Calu3 (cell line): ENCODE measurements at regions not wholly inside any gene's neighbourhood (a gene's known extent, or its start where the extent isn't known, plus 50 kb on each side); places are given as distances from the start of the nearest gene placed in this dataset.

Experiments used
- BruUV-seq: library from RNA; stranded (reverse); fragments of 400-500 nt; replicated peaks from 2 replicates; lab custom pipeline; 2021; lab: Mats Ljungman, UMichigan
- CTCF ChIA-PET: fragments of 300-600 bp; sonication (Branson Sonifier 250); formaldehyde crosslinking; loops from one replicate; lab custom pipeline; 2022; ENCODE audit warnings: antibody characterized with exemption; lab: Charles Lee
- DNase-seq: peaks from one replicate; pipeline ENCODE4 v3.0.0; 2022
- H3K27ac Mint-ChIP-seq: one replicate; pipeline ENCODE4 v1.8.0; 2022; ENCODE audit warnings: mixed read lengths; ENCODE audit not compliant: unreplicated experiment
- H3K27me3 Mint-ChIP-seq: one replicate; pipeline ENCODE4 v1.8.0; 2022; ENCODE audit warnings: mixed read lengths; ENCODE audit not compliant: unreplicated experiment
- H3K36me3 Mint-ChIP-seq: one replicate; pipeline ENCODE4 v1.8.0; 2022; ENCODE audit warnings: mild to moderate bottlenecking, moderate library complexity, mixed read lengths; ENCODE audit not compliant: insufficient read depth, unreplicated experiment
- H3K4me1 Mint-ChIP-seq: one replicate; pipeline ENCODE4 v1.8.0; 2022; ENCODE audit warnings: mild to moderate bottlenecking, low read depth, mixed read lengths; ENCODE audit not compliant: unreplicated experiment
- H3K4me3 Mint-ChIP-seq: one replicate; pipeline ENCODE4 v1.8.0; 2022; ENCODE audit warnings: mild to moderate bottlenecking, low read depth, moderate library complexity, mixed read lengths; ENCODE audit not compliant: unreplicated experiment
- H3K9me3 Mint-ChIP-seq: one replicate; pipeline ENCODE4 v1.8.0; 2022; ENCODE audit warnings: low read depth, mixed read lengths; ENCODE audit not compliant: unreplicated experiment
- intact Hi-C: fragments of 100-400 bp; cut with micrococcal nuclease; formaldehyde crosslinking; loops from one replicate; pipeline ENCODE4 v1.10.0; 2022; ENCODE audit not compliant: unreplicated experiment
- TF ChIP-seq, protein P1 (sequence below): fragments of 200-600 bp; IDR thresholded peaks from one replicate; pipeline ENCODE4 v1.8.0; 2022; ENCODE audit warnings: antibody characterized with exemption; ENCODE audit not compliant: unreplicated experiment

DNA sequence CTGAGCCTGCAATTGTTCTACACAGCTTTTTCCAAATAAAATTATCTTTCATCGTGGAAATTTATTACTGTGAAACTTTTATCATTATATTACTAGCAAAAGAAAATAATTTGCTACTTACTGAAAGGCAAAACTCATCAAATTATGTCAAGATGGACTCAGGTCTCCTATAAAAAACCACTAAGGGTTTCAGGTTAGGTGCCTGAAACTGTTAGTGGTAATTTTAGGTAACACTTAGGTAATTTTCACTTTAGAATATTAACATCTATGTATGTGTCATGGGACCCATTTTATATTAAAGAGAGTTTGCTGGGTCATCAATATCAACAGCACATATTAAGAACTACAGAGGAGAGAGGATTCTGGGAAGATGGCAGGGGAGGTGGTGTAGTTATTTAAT is 651.5 kb downstream of the CENPC start:
- peaks cover 3% of the 10 kb centered on the region for H3K9me3 Mint-ChIP-seq
- no peak overlapping the region for H3K4me3 Mint-ChIP-seq
- no peaks in the 10 kb centered on the region for H3K27me3 Mint-ChIP-seq
- H3K4me1 Mint-ChIP-seq: no peaks in the 10 kb centered on the region
- CTCF ChIA-PET: no interaction called here
- no peak overlapping the region for H3K27ac Mint-ChIP-seq
- DNase-seq: no peak
- no peaks in the 10 kb centered on the region for H3K36me3 Mint-ChIP-seq
- TF ChIP-seq, protein P1, sequence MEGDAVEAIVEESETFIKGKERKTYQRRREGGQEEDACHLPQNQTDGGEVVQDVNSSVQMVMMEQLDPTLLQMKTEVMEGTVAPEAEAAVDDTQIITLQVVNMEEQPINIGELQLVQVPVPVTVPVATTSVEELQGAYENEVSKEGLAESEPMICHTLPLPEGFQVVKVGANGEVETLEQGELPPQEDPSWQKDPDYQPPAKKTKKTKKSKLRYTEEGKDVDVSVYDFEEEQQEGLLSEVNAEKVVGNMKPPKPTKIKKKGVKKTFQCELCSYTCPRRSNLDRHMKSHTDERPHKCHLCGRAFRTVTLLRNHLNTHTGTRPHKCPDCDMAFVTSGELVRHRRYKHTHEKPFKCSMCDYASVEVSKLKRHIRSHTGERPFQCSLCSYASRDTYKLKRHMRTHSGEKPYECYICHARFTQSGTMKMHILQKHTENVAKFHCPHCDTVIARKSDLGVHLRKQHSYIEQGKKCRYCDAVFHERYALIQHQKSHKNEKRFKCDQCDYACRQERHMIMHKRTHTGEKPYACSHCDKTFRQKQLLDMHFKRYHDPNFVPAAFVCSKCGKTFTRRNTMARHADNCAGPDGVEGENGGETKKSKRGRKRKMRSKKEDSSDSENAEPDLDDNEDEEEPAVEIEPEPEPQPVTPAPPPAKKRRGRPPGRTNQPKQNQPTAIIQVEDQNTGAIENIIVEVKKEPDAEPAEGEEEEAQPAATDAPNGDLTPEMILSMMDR: no peak
- BruUV-seq: no TSS peak
- intact Hi-C loops: no loop called here

DNA sequence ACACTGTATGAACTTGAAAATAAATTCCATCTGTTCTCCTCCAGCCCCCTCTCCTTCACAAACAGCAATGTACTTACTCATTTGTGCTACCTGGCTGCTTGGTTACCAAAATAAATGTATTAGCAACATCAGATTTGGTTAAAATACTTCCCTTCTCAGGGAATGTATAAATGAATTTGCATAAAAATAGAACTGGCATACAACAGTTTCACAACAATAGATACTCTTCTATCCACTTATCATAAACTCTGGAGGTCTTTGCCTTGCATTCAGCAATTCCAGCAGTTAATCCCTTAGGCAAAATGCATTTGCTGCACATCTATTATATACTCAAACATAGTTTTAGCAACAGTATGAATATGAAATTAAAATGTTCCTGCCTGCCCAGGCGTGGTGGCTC is 658.2 kb downstream of the CENPC start:
- Mint-ChIP-seq H3K27ac (no peak overlapping the region), H3K4me3 (no peak overlapping the region), H3K36me3 (no peaks in the 10 kb centered on the region), H3K27me3 (no peaks in the 10 kb centered on the region), H3K9me3 (no peaks in the 10 kb centered on the region), H3K4me1 (no peaks in the 10 kb centered on the region)
- intact Hi-C loops: no loop called here
- TF ChIP-seq, protein P1: no peak
- no peak for DNase-seq
- CTCF ChIA-PET: no interaction called here
- BruUV-seq: no TSS peak

DNA sequence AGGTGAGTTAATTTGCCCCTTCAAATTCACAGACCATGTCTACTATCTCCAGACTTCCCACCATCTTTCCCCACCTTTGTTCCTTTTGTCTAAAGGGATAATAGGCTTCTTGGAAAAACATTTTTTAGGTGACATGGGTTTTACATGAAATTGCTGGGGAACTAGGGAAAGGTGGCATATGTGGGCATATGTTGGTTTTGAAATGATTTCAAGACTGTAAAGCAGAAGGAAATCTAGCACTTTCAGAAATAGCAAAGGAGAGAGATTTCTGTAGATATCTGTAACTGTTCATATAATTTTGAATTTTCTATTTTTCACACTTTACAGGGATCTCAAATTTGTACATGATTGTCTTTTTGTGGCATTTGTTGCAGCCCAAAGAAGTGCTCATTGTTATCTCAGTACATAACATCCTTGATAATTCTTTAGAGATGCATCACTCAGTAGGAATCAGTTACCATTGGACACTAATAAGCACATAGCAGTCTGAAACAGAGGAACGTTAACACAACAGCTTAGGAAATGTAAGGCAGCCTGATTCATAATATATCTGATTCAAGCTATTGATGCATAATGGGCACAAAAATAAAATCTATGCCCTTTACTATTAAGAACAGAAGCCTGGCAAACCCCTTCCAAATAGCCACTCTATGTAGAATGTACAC is 659.7 kb downstream of the CENPC start:
- CTCF ChIA-PET: no interaction called here
- no peak overlapping the region for H3K4me3 Mint-ChIP-seq
- no peaks in the 10 kb centered on the region for H3K36me3 Mint-ChIP-seq
- DNase-seq: no peak
- BruUV-seq: no TSS peak
- no peaks in the 10 kb centered on the region for H3K4me1 Mint-ChIP-seq
- TF ChIP-seq, protein P1: no peak
- intact Hi-C loops: no loop called here
- no peaks in the 10 kb centered on the region for H3K27me3 Mint-ChIP-seq
- no peak overlapping the region for H3K27ac Mint-ChIP-seq
- H3K9me3 Mint-ChIP-seq: no peaks in the 10 kb centered on the region

DNA sequence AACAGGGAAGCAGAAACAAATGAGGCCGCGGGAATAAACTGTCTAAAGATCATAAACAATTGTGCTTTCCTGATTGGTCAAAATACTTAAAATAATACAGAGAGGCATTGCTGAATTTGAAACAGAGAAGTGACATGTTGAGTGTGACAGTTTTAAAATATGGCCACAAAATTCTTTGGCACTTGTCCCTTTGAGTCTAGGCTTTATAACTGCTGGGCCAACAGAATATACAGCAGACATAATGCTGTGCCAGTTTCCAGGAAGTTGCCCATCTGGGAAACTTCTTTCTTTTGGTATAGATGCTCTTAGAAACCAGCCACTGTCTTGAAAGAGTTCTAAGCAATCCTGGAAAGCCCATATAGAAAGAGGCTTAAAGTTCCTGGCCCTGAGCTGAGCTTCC is 668.4 kb downstream of the CENPC start:
- Mint-ChIP-seq H3K9me3 (no peaks in the 10 kb centered on the region), H3K36me3 (no peaks in the 10 kb centered on the region), H3K4me3 (no peak overlapping the region), H3K27ac (no peak overlapping the region), H3K4me1 (no peaks in the 10 kb centered on the region), H3K27me3 (no peaks in the 10 kb centered on the region)
- DNase-seq: no peak
- BruUV-seq: no TSS peak
- intact Hi-C loops: no loop called here
- CTCF ChIA-PET: no interaction called here
- TF ChIP-seq, protein P1: no peak
